Sigmoid colon (tissue), 6 donors: ENCODE measurements at regions not wholly inside any gene's neighbourhood (a gene's known extent, or its start where the extent isn't known, plus 50 kb on each side); places are given as distances from the start of the nearest gene placed in this dataset.

Experiments
- DNase-seq: peaks from one replicate; pipeline ENCODE4 v3.0.0-alpha.2; 2019
- H3K27ac ChIP-seq, 4 donors: fragments of 200-600 bp; sonication (generic); one replicate each; pipeline ENCODE4 v1.5.1; 2016 to 2019; ENCODE audit warnings: mild to moderate bottlenecking in 1 of 4
- H3K27me3 ChIP-seq, 3 donors: fragments of 200-600 bp; sonication (generic); one replicate each; pipeline ENCODE4 v1.5.1; 2019; ENCODE audit warnings: mild to moderate bottlenecking in 1 of 3
- H3K36me3 ChIP-seq, 4 donors: fragments of 200-600 bp; sonication (generic); one replicate each; pipeline ENCODE4 v1.5.1; 2016 to 2019
- H3K4me1 ChIP-seq, 4 donors: fragments of 200-600 bp; sonication (generic); one replicate each; pipeline ENCODE4 v1.5.1; 2017 to 2019
- H3K4me3 ChIP-seq, 4 donors: fragments of 200-600 bp; sonication (generic); one replicate each; pipeline ENCODE4 v1.5.1; 2017 to 2019; ENCODE audit warnings: mild to moderate bottlenecking in 2 of 4, moderate library complexity in 1 of 4
- H3K9me3 ChIP-seq, 4 donors: fragments of 200-600 bp in 3 of 4; sonication (generic) in 3 of 4; one replicate each; pipeline versions ENCODE4 v1.5.1 to v1.6.1; 2013 to 2019
- CTCF ChIP-seq, 4 experiments: fragments of 450-650 bp in 3 of 4; fragments of 200-600 bp in 1 of 4; IDR thresholded peaks; one replicate each; pipeline ENCODE4 v1.5.1; 2016 to 2019; ENCODE audit warnings: antibody characterized with exemption in 4 of 4, mild to moderate bottlenecking in 3 of 4, moderate library complexity in 2 of 4
- EP300 ChIP-seq, 4 donors: sonication (generic); formaldehyde crosslinking; IDR thresholded peaks; one replicate each; pipeline ENCODE4 v1.6.1; 2017; ENCODE audit warnings: antibody characterized with exemption in 4 of 4
- POLR2A ChIP-seq, 2 donors: fragments of 450-650 bp; IDR thresholded peaks; one replicate each; pipeline ENCODE4 v1.6.1; 2016; ENCODE audit warnings: antibody characterized with exemption in 2 of 2, mild to moderate bottlenecking in 2 of 2, moderate library complexity in 2 of 2
- POLR2AphosphoS5 ChIP-seq, 4 donors: sonication (generic); formaldehyde crosslinking; IDR thresholded peaks; one replicate each; pipeline ENCODE4 v1.6.1; 2017; ENCODE audit warnings: antibody characterized with exemption in 4 of 4
- WGBS, 2 donors: extraction: QIAGEN DNeasy Blood & Tissue Kit; methylation state at CpG; one replicate each; pipeline ENCODE4 v1.1.7; 2013; 5-methylcytosine and 5-hydroxymethylcytosine counted together
- intact Hi-C: fragments of 100-400 bp; cut with DNase I; formaldehyde crosslinking; loops from one replicate; pipeline ENCODE4 v1.15.1; 2023
- donor health status: healthy with polysubstance abuse.
- donor health status: healthy.

GRCh38 chr1:29444782-29445729, 208.7 kb downstream of the PTPRU start:
- Histone ChIP-seq H3K4me3 (no peak overlapping the region), H3K36me3 (no peaks in the 10 kb centered on the region), H3K27me3 (peaks cover 0 to 46% (median 10%) of the 10 kb centered on the region in 3 donors), H3K27ac (no peak overlapping the region), H3K9me3 (no peaks in the 10 kb centered on the region), H3K4me1 (no peaks in the 10 kb centered on the region)
- WGBS, 2 donors, result 65 to 78% methylated on average over 13 of the region's 13 CpGs
- TF ChIP-seq CTCF (IDR thresholded peaks at IDR 0.05), result no peak
- no peak for DNase-seq
- intact Hi-C loops, result no loop called here

GRCh38 chr1:29444081-29444715, 207.9 kb downstream of the PTPRU start:
- DNase-seq, result no peak
- TF ChIP-seq CTCF (IDR thresholded peaks at IDR 0.05) (no peak), POLR2AphosphoS5 (IDR thresholded peaks at IDR 0.05) (no peak), EP300 (IDR thresholded peaks at IDR 0.05) (no peak), POLR2A (IDR thresholded peaks at IDR 0.05) (no peak)
- no peak overlapping the region for H3K27ac ChIP-seq
- H3K4me1 ChIP-seq, result no peaks in the 10 kb centered on the region
- H3K9me3 ChIP-seq, result no peaks in the 10 kb centered on the region
- H3K27me3 ChIP-seq, result peaks cover 0 to 43% (median 10%) of the 10 kb centered on the region in 3 donors
- 69 to 75% methylated on average over 8 of the region's 8 CpGs for WGBS, 2 donors
- intact Hi-C loops, result no loop called here
- no peak overlapping the region for H3K4me3 ChIP-seq
- no peaks in the 10 kb centered on the region for H3K36me3 ChIP-seq

GRCh38 chr1:29441916-29442668, 205.8 kb downstream of the PTPRU start:
- intact Hi-C loops, result no loop called here
- 63 to 73% methylated on average over 10 of the region's 10 CpGs for WGBS, 2 donors
- H3K9me3 ChIP-seq, result no peaks in the 10 kb centered on the region
- H3K27me3 ChIP-seq, result peaks cover 0 to 53% (median 10%) of the 10 kb centered on the region in 3 donors
- H3K27ac ChIP-seq, result no peak overlapping the region
- no peaks in the 10 kb centered on the region for H3K4me1 ChIP-seq
- TF ChIP-seq EP300 (IDR thresholded peaks at IDR 0.05) (no peak), CTCF (IDR thresholded peaks at IDR 0.05) (no peak), POLR2AphosphoS5 (IDR thresholded peaks at IDR 0.05) (no peak), POLR2A (IDR thresholded peaks at IDR 0.05) (no peak)
- H3K4me3 ChIP-seq, result no peak overlapping the region
- H3K36me3 ChIP-seq, result no peaks in the 10 kb centered on the region
- DNase-seq, result no peak

- Histone ChIP-seq H3K9me3 (no peaks in the 10 kb centered on the region), H3K27me3 (peaks cover 0 to 34% (median 8%) of the 10 kb centered on the region in 3 donors), H3K27ac (no peak overlapping the region), H3K36me3 (no peaks in the 10 kb centered on the region), H3K4me1 (no peaks in the 10 kb centered on the region), H3K4me3 (no peak overlapping the region)
- intact Hi-C loops, result no loop called here
- no peak for DNase-seq
- no peak for TF ChIP-seq CTCF (IDR thresholded peaks at IDR 0.05)
- TF ChIP-seq EP300 (IDR thresholded peaks at IDR 0.05), result no peak
- TF ChIP-seq POLR2AphosphoS5 (IDR thresholded peaks at IDR 0.05), result no peak
- no peak for TF ChIP-seq POLR2A (IDR thresholded peaks at IDR 0.05)
- 60 to 67% methylated on average over 7 of the region's 7 CpGs for WGBS, 2 donors
Measured at GRCh38 chr1:29439615-29440014, 203.3 kb downstream of the PTPRU start.
